ENCODE measurements at regions not wholly inside any gene's neighbourhood (a gene's known extent, or its start where the extent isn't known, plus 50 kb on each side); places are given as distances from the start of the nearest gene placed in this dataset.

GRCh38 chr4:84441758-84442377 is 57.2 kb downstream of the NKX6-1 start:
- H3K27ac ChIP-seq: no peak overlapping the region
- H3K36me3 ChIP-seq: no peaks in the 10 kb centered on the region
- no peak for DNase-seq
- H3K4me3 ChIP-seq (replicated peaks in 1 of 3): no peak overlapping the region
- no peaks in the 10 kb centered on the region for H3K9me3 ChIP-seq
- WGBS, 2 donors: 71 to 75% methylated on average over 2 of the region's 2 CpGs
- H3K27me3 ChIP-seq: no peaks in the 10 kb centered on the region
- TF ChIP-seq CTCF (IDR thresholded peaks at IDR 0.05) (no peak), POLR2A (IDR thresholded peaks at IDR 0.05) (no peak)
- no peaks in the 10 kb centered on the region for H3K4me1 ChIP-seq
- intact Hi-C loops (cut with DNase I): no loop called here

- intact Hi-C loops (cut with DNase I): no loop called here
- WGBS, 2 donors: 83 to 91% methylated on average over 3 of the region's 3 CpGs
- Histone ChIP-seq H3K4me1 (no peaks in the 10 kb centered on the region), H3K27me3 (no peaks in the 10 kb centered on the region), H3K9me3 (no peaks in the 10 kb centered on the region), H3K36me3 (no peaks in the 10 kb centered on the region), H3K4me3 (replicated peaks in 1 of 3) (no peak overlapping the region), H3K27ac (no peak overlapping the region)
- no peak for DNase-seq
- TF ChIP-seq CTCF (IDR thresholded peaks at IDR 0.05): no peak
- no peak for TF ChIP-seq POLR2A (IDR thresholded peaks at IDR 0.05)
These were observed 59.1 kb downstream of the NKX6-1 start for GRCh38 chr4:84439996-84440395.

- no peak overlapping the region for H3K4me3 ChIP-seq (replicated peaks in 1 of 3)
- no peak overlapping the region for H3K27ac ChIP-seq
- H3K4me1 ChIP-seq: peaks cover 2 to 4% of the 10 kb centered on the region in 2 donors
- H3K9me3 ChIP-seq: no peaks in the 10 kb centered on the region
- no peak for DNase-seq
- H3K27me3 ChIP-seq: no peaks in the 10 kb centered on the region
- WGBS, 2 donors: 73 to 78% methylated on average over 2 of the region's 2 CpGs
- TF ChIP-seq CTCF (IDR thresholded peaks at IDR 0.05) (no peak), POLR2A (IDR thresholded peaks at IDR 0.05) (no peak)
- H3K36me3 ChIP-seq: no peaks in the 10 kb centered on the region
- intact Hi-C loops (cut with DNase I): no loop called here
These were observed 62.3 kb downstream of the NKX6-1 start for GRCh38 chr4:84436812-84437211.

DNA sequence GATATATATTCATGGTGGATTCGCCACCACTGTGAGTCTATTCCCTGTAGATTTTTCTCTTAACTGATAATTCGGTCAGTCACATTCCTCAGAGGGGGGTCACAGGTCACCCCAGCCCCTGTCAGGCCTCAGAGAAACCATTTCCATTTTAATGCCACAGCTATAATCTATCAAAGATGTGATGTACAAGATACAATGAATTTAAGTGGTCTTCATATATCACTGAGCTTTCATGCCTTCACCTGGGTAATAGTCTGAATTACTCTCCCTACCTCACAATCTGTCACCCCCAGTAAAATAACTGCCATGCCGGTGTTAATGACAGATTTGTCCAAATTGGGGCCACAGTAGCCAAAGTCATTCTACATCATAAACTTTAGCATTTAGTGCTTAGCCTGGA is 64.7 kb downstream of the NKX6-1 start:
- Histone ChIP-seq H3K9me3 (no peaks in the 10 kb centered on the region), H3K27me3 (no peaks in the 10 kb centered on the region), H3K4me1 (peaks cover 6 to 7% of the 10 kb centered on the region in 2 donors), H3K36me3 (no peaks in the 10 kb centered on the region), H3K4me3 (replicated peaks in 1 of 3) (no peak overlapping the region), H3K27ac (no peak overlapping the region)
- intact Hi-C loops (cut with DNase I): no loop called here
- no peak for TF ChIP-seq CTCF (IDR thresholded peaks at IDR 0.05)
- TF ChIP-seq POLR2A (IDR thresholded peaks at IDR 0.05): no peak
- DNase-seq: no peak
- 91 to 93% methylated on average over 3 of the region's 3 CpGs for WGBS, 2 donors

DNA sequence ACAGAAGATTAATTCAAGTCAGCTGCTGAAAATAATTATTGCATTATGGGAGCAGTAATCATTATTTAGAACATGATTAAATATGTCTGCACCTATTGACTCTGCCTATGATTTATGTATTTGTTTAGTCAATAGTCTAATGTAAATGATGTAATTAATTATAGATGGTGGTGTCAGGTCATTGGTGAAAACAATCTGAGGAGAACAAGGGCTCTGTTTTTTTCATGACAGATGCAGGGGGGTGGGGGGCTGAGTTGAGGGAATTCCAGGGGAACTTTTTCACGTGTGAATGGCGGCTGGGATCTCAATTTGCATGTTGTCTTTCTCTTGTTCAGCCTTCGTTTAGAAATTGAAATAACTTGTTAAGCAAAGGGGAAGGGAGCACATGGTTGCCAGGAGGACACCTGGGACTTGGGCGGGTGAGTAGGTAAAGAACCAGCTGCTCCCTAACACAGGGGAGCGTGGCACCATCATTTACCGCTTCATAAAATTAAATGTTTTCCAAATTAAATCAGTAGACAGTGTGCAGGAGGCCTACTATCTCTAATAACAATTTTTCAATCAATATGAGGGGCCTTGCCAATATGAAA is 65.4 kb downstream of the NKX6-1 start:
- 81 to 82% methylated on average over 6 of the region's 6 CpGs for WGBS, 2 donors
- no peaks in the 10 kb centered on the region for H3K9me3 ChIP-seq
- no peak overlapping the region for H3K4me3 ChIP-seq (replicated peaks in 1 of 3)
- no peaks in the 10 kb centered on the region for H3K36me3 ChIP-seq
- no peak for DNase-seq
- peaks cover 6 to 7% of the 10 kb centered on the region in 2 donors for H3K4me1 ChIP-seq
- intact Hi-C loops (cut with DNase I): no loop called here
- TF ChIP-seq POLR2A (IDR thresholded peaks at IDR 0.05): no peak
- no peak for TF ChIP-seq CTCF (IDR thresholded peaks at IDR 0.05)
- H3K27ac ChIP-seq: no peak overlapping the region
- no peaks in the 10 kb centered on the region for H3K27me3 ChIP-seq
